Suprapubic skin (tissue), 4 donors: ENCODE measurements at regions not wholly inside any gene's neighbourhood (a gene's known extent, or its start where the extent isn't known, plus 50 kb on each side); places are given as distances from the start of the nearest gene placed in this dataset.

Experiments used
- DNase-seq, 2 donors: peaks; one replicate each; pipeline ENCODE4 v3.0.0-alpha.2; 2019; ENCODE audit warnings: low spot score in 2 of 2
- H3K27ac ChIP-seq: fragments of 200-600 bp; sonication (generic); one replicate; pipeline ENCODE4 v1.5.1; 2019
- H3K27me3 ChIP-seq: fragments of 200-600 bp; sonication (generic); one replicate; pipeline ENCODE4 v1.5.1; 2019
- H3K36me3 ChIP-seq: fragments of 200-600 bp; sonication (generic); one replicate; pipeline ENCODE4 v1.5.1; 2019
- H3K4me1 ChIP-seq: fragments of 200-600 bp; sonication (generic); one replicate; pipeline ENCODE4 v1.5.1; 2019
- H3K4me3 ChIP-seq: fragments of 200-600 bp; sonication (generic); one replicate; pipeline ENCODE4 v1.5.1; 2019; ENCODE audit warnings: mild to moderate bottlenecking
- H3K9me3 ChIP-seq: fragments of 200-600 bp; sonication (generic); one replicate; pipeline ENCODE4 v1.5.1; 2019
- CTCF ChIP-seq, 2 donors: fragments of 200-600 bp in 1 of 2; fragments of 450-650 bp in 1 of 2; sonication (generic) in 1 of 2; IDR thresholded peaks; one replicate each; pipeline ENCODE4 v1.5.1; 2016 to 2019; ENCODE audit warnings: antibody characterized with exemption in 2 of 2, mild to moderate bottlenecking in 1 of 2, moderate library complexity in 1 of 2
- EP300 ChIP-seq: sonication (generic); formaldehyde crosslinking; IDR thresholded peaks from one replicate; pipeline ENCODE4 v1.6.1; 2017; ENCODE audit warnings: antibody characterized with exemption
- POLR2A ChIP-seq, 2 donors: fragments of 450-650 bp; IDR thresholded peaks; one replicate each; pipeline ENCODE4 v1.6.1; 2017; ENCODE audit warnings: antibody characterized with exemption in 2 of 2, mild to moderate bottlenecking in 2 of 2, moderate library complexity in 2 of 2
- POLR2AphosphoS5 ChIP-seq, 3 donors: sonication (generic); formaldehyde crosslinking; IDR thresholded peaks; one replicate each; pipeline ENCODE4 v1.6.1; 2017; ENCODE audit warnings: antibody characterized with exemption in 3 of 3
- WGBS: methylation state at CpG from one replicate; pipeline ENCODE4 v1.1.5; 2018; 5-methylcytosine and 5-hydroxymethylcytosine counted together

GRCh38 chr10:83037653-83038052, 1101.7 kb upstream of the GHITM start:
- Histone ChIP-seq H3K4me3 (no peak overlapping the region), H3K9me3 (peaks cover 8% of the 10 kb centered on the region), H3K27me3 (no peaks in the 10 kb centered on the region), H3K4me1 (no peaks in the 10 kb centered on the region), H3K27ac (no peak overlapping the region), H3K36me3 (no peaks in the 10 kb centered on the region)
- WGBS, result 76% methylated on average over 2 of the region's 2 CpGs
- DNase-seq, result no peak
- TF ChIP-seq CTCF (IDR thresholded peaks at IDR 0.05) (no peak), POLR2AphosphoS5 (IDR thresholded peaks at IDR 0.05) (no peak), EP300 (no peak), POLR2A (IDR thresholded peaks at IDR 0.05) (no peak)

- Histone ChIP-seq H3K27ac (no peak overlapping the region), H3K9me3 (peaks cover 8% of the 10 kb centered on the region), H3K36me3 (no peaks in the 10 kb centered on the region), H3K4me3 (no peak overlapping the region), H3K27me3 (no peaks in the 10 kb centered on the region), H3K4me1 (no peaks in the 10 kb centered on the region)
- 75% methylated on average over 2 of the region's 2 CpGs for WGBS
- TF ChIP-seq POLR2A (IDR thresholded peaks at IDR 0.05), result no peak
- TF ChIP-seq EP300, result no peak
- TF ChIP-seq CTCF (IDR thresholded peaks at IDR 0.05), result no peak
- no peak for TF ChIP-seq POLR2AphosphoS5 (IDR thresholded peaks at IDR 0.05)
- no peak for DNase-seq
These were observed 1100.7 kb upstream of the GHITM start for GRCh38 chr10:83038631-83039030.

GRCh38 chr10:83045731-83046130, 1093.6 kb upstream of the GHITM start:
- no peak for DNase-seq
- TF ChIP-seq EP300, result no peak
- no peak for TF ChIP-seq POLR2AphosphoS5 (IDR thresholded peaks at IDR 0.05)
- TF ChIP-seq POLR2A (IDR thresholded peaks at IDR 0.05), result no peak
- TF ChIP-seq CTCF (IDR thresholded peaks at IDR 0.05), result no peak
- Histone ChIP-seq H3K4me3 (no peak overlapping the region), H3K36me3 (no peaks in the 10 kb centered on the region), H3K27me3 (no peaks in the 10 kb centered on the region), H3K9me3 (no peaks in the 10 kb centered on the region), H3K27ac (no peak overlapping the region), H3K4me1 (no peaks in the 10 kb centered on the region)
- 65% methylated on average over 4 of the region's 4 CpGs for WGBS

GRCh38 chr10:83050815-83051214, 1088.5 kb upstream of the GHITM start:
- H3K4me1 ChIP-seq, result no peaks in the 10 kb centered on the region
- H3K27ac ChIP-seq, result no peak overlapping the region
- H3K27me3 ChIP-seq, result no peaks in the 10 kb centered on the region
- TF ChIP-seq CTCF (IDR thresholded peaks at IDR 0.05) (no peak), POLR2AphosphoS5 (IDR thresholded peaks at IDR 0.05) (no peak), EP300 (no peak), POLR2A (IDR thresholded peaks at IDR 0.05) (no peak)
- no peak overlapping the region for H3K4me3 ChIP-seq
- DNase-seq, result no peak
- 67% methylated on average over 3 of the region's 3 CpGs for WGBS
- no peaks in the 10 kb centered on the region for H3K36me3 ChIP-seq
- H3K9me3 ChIP-seq, result no peaks in the 10 kb centered on the region

GRCh38 chr10:83062871-83063270, 1076.4 kb upstream of the GHITM start:
- H3K27ac ChIP-seq, result no peak overlapping the region
- no peaks in the 10 kb centered on the region for H3K4me1 ChIP-seq
- WGBS, result 88% methylated on average over 2 of the region's 2 CpGs
- no peaks in the 10 kb centered on the region for H3K27me3 ChIP-seq
- H3K4me3 ChIP-seq, result no peak overlapping the region
- H3K9me3 ChIP-seq, result no peaks in the 10 kb centered on the region
- TF ChIP-seq CTCF (IDR thresholded peaks at IDR 0.05), result no peak
- no peak for TF ChIP-seq EP300
- TF ChIP-seq POLR2A (IDR thresholded peaks at IDR 0.05), result no peak
- no peak for TF ChIP-seq POLR2AphosphoS5 (IDR thresholded peaks at IDR 0.05)
- DNase-seq, result no peak
- no peaks in the 10 kb centered on the region for H3K36me3 ChIP-seq
